H1 (cell line): ENCODE measurements at regions not wholly inside any gene's neighbourhood (a gene's known extent, or its start where the extent isn't known, plus 50 kb on each side); places are given as distances from the start of the nearest gene placed in this dataset.

Source experiments
- CTBP2 ChIP-seq: IDR thresholded peaks from 2 replicates; pipeline ENCODE4 v1.7.0; 2011; ENCODE audit warnings: borderline replicate concordance, mild to moderate bottlenecking, moderate library complexity, mixed read lengths, low read length; ENCODE audit not compliant: insufficient read depth, insufficient read length
- TF ChIP-seq, protein P1 (sequence below): IDR thresholded peaks from 2 replicates; pipeline ENCODE4 v1.6.1; 2012; ENCODE audit warnings: inconsistent platforms

DNA sequence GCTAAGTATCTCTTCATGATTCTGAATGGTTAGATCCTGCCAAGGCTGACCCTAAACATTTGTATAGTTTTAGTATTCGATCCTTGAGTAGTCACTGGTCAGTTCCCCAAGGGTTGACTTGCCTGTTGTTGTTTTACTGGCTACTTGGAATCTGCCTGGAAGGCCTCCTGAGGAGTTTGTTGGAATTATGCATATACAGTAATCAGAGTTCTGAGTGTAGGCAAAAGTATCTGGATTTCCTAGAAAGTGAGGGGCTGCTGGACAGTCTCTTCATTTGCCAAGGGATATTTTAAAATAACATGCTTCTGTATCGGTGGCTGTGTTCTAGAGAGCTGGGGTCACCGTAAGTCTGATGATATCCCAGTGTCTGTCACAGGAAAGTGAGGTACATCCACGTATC, 333.2 kb upstream of the C2CD4B start (continued):
- no peak for TF ChIP-seq CTBP2
- TF ChIP-seq, protein P1, sequence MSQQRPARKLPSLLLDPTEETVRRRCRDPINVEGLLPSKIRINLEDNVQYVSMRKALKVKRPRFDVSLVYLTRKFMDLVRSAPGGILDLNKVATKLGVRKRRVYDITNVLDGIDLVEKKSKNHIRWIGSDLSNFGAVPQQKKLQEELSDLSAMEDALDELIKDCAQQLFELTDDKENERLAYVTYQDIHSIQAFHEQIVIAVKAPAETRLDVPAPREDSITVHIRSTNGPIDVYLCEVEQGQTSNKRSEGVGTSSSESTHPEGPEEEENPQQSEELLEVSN, result no peak
- TF ChIP-seq, all 59 proteins: peak for 0
